IMR-90 (cell line): ENCODE measurements at regions not wholly inside any gene's neighbourhood (a gene's known extent, or its start where the extent isn't known, plus 50 kb on each side); places are given as distances from the start of the nearest gene placed in this dataset.

ENCODE experiments used
- ATAC-seq: fragments of 200-7000 bp; cut with Tn5 transposase; 2 replicates; pipeline ENCODE4 v1.9.1; 2020; ENCODE audit warnings: low read depth, mild to moderate bottlenecking, moderate library complexity
- BruUV-seq: library from RNA; stranded (reverse); fragments of 400-500 nt; replicated peaks from 2 replicates; lab custom pipeline; 2021; lab: Mats Ljungman, UMichigan
- CTCF ChIA-PET: fragments of 300-600 bp; formaldehyde crosslinking; extraction: SDS; loops from one replicate; lab custom pipeline; 2021; ENCODE audit warnings: antibody characterized with exemption; lab: Yijun Ruan, JAX
- POLR2A ChIA-PET: fragments of 300-600 bp; sonication (Branson Sonifier 250); formaldehyde crosslinking; loops from one replicate; lab custom pipeline; 2022; ENCODE audit warnings: antibody characterized with exemption; ENCODE audit not compliant: unreplicated experiment; lab: Charles Lee
- DNase-seq: peaks from one replicate; pipeline ENCODE4 v3.0.0; 2013
- H2AFZ ChIP-seq: replicated peaks from 2 replicates; pipeline ENCODE3; 2013; ENCODE audit warnings: low read length, mild to moderate bottlenecking; ENCODE audit not compliant: poor library complexity
- H2AK5ac ChIP-seq: 2 replicates; pipeline ENCODE4 v1.6.1; 2013; ENCODE audit warnings: low read depth, low read length, inconsistent platforms
- H2AK9ac ChIP-seq: replicated peaks from 2 replicates; pipeline ENCODE3; 2013; ENCODE audit warnings: mild to moderate bottlenecking, low read depth, low read length, moderate library complexity; ENCODE audit not compliant: poor library complexity
- H2BK120ac ChIP-seq: 2 replicates; pipeline ENCODE4 v1.6.1; 2013; ENCODE audit warnings: low read depth, low read length, inconsistent platforms
- H2BK15ac ChIP-seq: 3 replicates; pipeline ENCODE4 v1.6.1; 2013; ENCODE audit warnings: low read depth, low read length, inconsistent platforms
- H2BK20ac ChIP-seq: 2 replicates; pipeline ENCODE4 v1.6.1; 2013; ENCODE audit warnings: low read depth, mild to moderate bottlenecking, inconsistent platforms, low read length, moderate library complexity
- H2BK5ac ChIP-seq: 2 replicates; pipeline ENCODE4 v1.6.1; 2013; ENCODE audit warnings: mild to moderate bottlenecking, low read depth, low read length, inconsistent platforms; ENCODE audit not compliant: poor library complexity, severe bottlenecking
- H3K14ac ChIP-seq: replicated peaks from 2 replicates; pipeline ENCODE4 v1.6.1; 2013; ENCODE audit warnings: low read depth, low read length, inconsistent platforms
- H3K18ac ChIP-seq: 2 replicates; pipeline ENCODE4 v1.6.1; 2013; ENCODE audit warnings: low read depth, low read length, control low read depth
- H3K23ac ChIP-seq: 2 replicates; pipeline ENCODE4 v1.6.1; 2013; ENCODE audit warnings: low read depth, low read length, inconsistent platforms
- H3K27ac ChIP-seq: 2 replicates; pipeline ENCODE4 v1.5.1; 2013; ENCODE audit warnings: mild to moderate bottlenecking, control low read depth, low read length; ENCODE audit not compliant: insufficient read depth
- H3K27me3 ChIP-seq: 2 replicates; pipeline ENCODE4 v1.6.1; 2013; ENCODE audit warnings: low read length; ENCODE audit not compliant: control insufficient read depth, insufficient read depth
- H3K36me3 ChIP-seq: 2 replicates; pipeline ENCODE4 v1.6.1; 2013; ENCODE audit warnings: low read length, mixed read lengths; ENCODE audit not compliant: control insufficient read depth, insufficient read depth
- H3K4ac ChIP-seq: 2 replicates; pipeline ENCODE4 v1.6.1; 2013; ENCODE audit warnings: low read depth, low read length, inconsistent platforms
- H3K4me1 ChIP-seq: 2 replicates; pipeline ENCODE4 v1.6.1; 2013; ENCODE audit warnings: low read length, mixed read lengths; ENCODE audit not compliant: control insufficient read depth, insufficient read depth
- H3K4me2 ChIP-seq: 2 replicates; pipeline ENCODE4 v1.6.1; 2013; ENCODE audit warnings: low read depth, mild to moderate bottlenecking, control low read depth, low read length, moderate library complexity
- H3K4me3 ChIP-seq: 2 replicates; pipeline ENCODE4 v1.5.1; 2013; ENCODE audit warnings: low read depth, mild to moderate bottlenecking, control low read depth, low read length, moderate library complexity; ENCODE audit not compliant: insufficient read depth
- H3K56ac ChIP-seq: 2 replicates; pipeline ENCODE4 v1.6.1; 2013; ENCODE audit warnings: low read length, inconsistent platforms; ENCODE audit not compliant: insufficient read depth; ENCODE audit errors: extremely low read depth
- H3K79me1 ChIP-seq, 2 experiments: 2 replicates each; pipeline ENCODE4 v1.6.1; 2013; ENCODE audit warnings: low read length in 2 of 2, inconsistent platforms in 1 of 2, low read depth in 1 of 2
- H3K9ac ChIP-seq: 2 replicates; pipeline ENCODE4 v1.6.1; 2013; ENCODE audit warnings: low read depth, low read length, control low read depth
- H3K9me1 ChIP-seq: 2 replicates; pipeline ENCODE4 v1.6.1; 2013; ENCODE audit warnings: low read length, inconsistent platforms; ENCODE audit not compliant: insufficient read depth
- H3K9me3 ChIP-seq: 2 replicates; pipeline ENCODE4 v1.6.1; 2013; ENCODE audit warnings: low read length; ENCODE audit not compliant: control insufficient read depth, insufficient read depth
- H4K20me1 ChIP-seq: 2 replicates; pipeline ENCODE4 v1.6.1; 2013; ENCODE audit warnings: low read length, inconsistent platforms; ENCODE audit not compliant: insufficient read depth
- H4K5ac ChIP-seq: 2 replicates; pipeline ENCODE4 v1.6.1; 2013; ENCODE audit warnings: mild to moderate bottlenecking, low read depth, low read length, control low read depth
- H4K8ac ChIP-seq, 2 experiments: 2 replicates each; pipeline ENCODE4 v1.6.1; 2013; ENCODE audit warnings: low read depth in 2 of 2, low read length in 2 of 2, control low read depth in 1 of 2, inconsistent platforms in 1 of 2
- H4K91ac ChIP-seq: 2 replicates; pipeline ENCODE4 v1.6.1; 2013; ENCODE audit warnings: low read depth, low read length, inconsistent platforms; ENCODE audit not compliant: insufficient read depth
- BHLHE40 ChIP-seq: fragments of 150-350 bp; IDR thresholded peaks from 2 replicates; pipeline ENCODE4 v1.6.1; 2016; ENCODE audit warnings: mild to moderate bottlenecking, low read depth, low read length
- CEBPB ChIP-seq: IDR thresholded peaks from 2 replicates; pipeline ENCODE4 v1.6.1; 2012; ENCODE audit warnings: low read depth, low read length, improper control_type of control experiment
- CHD1 ChIP-seq: IDR thresholded peaks from 2 replicates; pipeline ENCODE4 v1.6.1; 2012; ENCODE audit warnings: low read depth, low read length, improper control_type of control experiment
- FOS ChIP-seq: fragments of 150-350 bp; IDR thresholded peaks from 2 replicates; pipeline ENCODE4 v1.6.1; 2016; ENCODE audit warnings: low read depth, low read length
- MAFK ChIP-seq: IDR thresholded peaks from 2 replicates; pipeline ENCODE4 v1.6.1; 2012; ENCODE audit warnings: low read depth, low read length, improper control_type of control experiment
- MAZ ChIP-seq: IDR thresholded peaks from 2 replicates; pipeline ENCODE4 v1.6.1; 2012; ENCODE audit warnings: low read depth, mild to moderate bottlenecking, low read length, improper control_type of control experiment, moderate library complexity, borderline replicate concordance
- MXI1 ChIP-seq: IDR thresholded peaks from 2 replicates; pipeline ENCODE4 v1.6.1; 2012; ENCODE audit warnings: low read depth, mild to moderate bottlenecking, low read length, moderate library complexity, borderline replicate concordance
- NFE2L2 ChIP-seq: fragments of 150-350 bp; IDR thresholded peaks from 2 replicates; pipeline ENCODE4 v1.6.1; 2016; ENCODE audit warnings: low read depth, mild to moderate bottlenecking, low read length
- POLR2A ChIP-seq: IDR thresholded peaks from 2 replicates; pipeline ENCODE4 v1.6.1; 2012; ENCODE audit warnings: mild to moderate bottlenecking, low read depth, low read length
- RAD21 ChIP-seq: IDR thresholded peaks from 2 replicates; pipeline ENCODE4 v1.6.1; 2012; ENCODE audit warnings: low read length, improper control_type of control experiment
- RCOR1 ChIP-seq: IDR thresholded peaks from 2 replicates; pipeline ENCODE4 v1.6.1; 2012; ENCODE audit warnings: mild to moderate bottlenecking, low read length, improper control_type of control experiment; ENCODE audit not compliant: insufficient replicate concordance
- RFX5 ChIP-seq: IDR thresholded peaks from 2 replicates; pipeline ENCODE4 v1.8.0; 2012; ENCODE audit warnings: low read depth, mild to moderate bottlenecking, low read length, moderate library complexity
- SMC3 ChIP-seq: fragments of 150-350 bp; IDR thresholded peaks from 2 replicates; pipeline ENCODE4 v1.6.1; 2016; ENCODE audit warnings: low read depth, mild to moderate bottlenecking, antibody characterized with exemption, low read length, moderate library complexity
- WGBS, 2 experiments: methylation state at CpG; one replicate each; pipeline versions ENCODE4 v1.1.5 to v1.1.7; 2013; ENCODE audit warnings: missing lambda C conversion rate in 2 of 2; ENCODE audit not compliant: insufficient read length in 1 of 2; ENCODE audit errors: extremely low coverage in 2 of 2; 5-methylcytosine and 5-hydroxymethylcytosine counted together
- dilution Hi-C: fragments of 300-500 bp; cut with HindIII; formaldehyde crosslinking; loops from one replicate; pipeline ENCODE4 v1.14.3; 2018; ENCODE audit warnings: low sequenced_read_pairs; ENCODE audit not compliant: unreplicated experiment
- in situ Hi-C: fragments of 300-500 bp; cut with MboI; formaldehyde crosslinking; loops from 3 replicates; pipeline ENCODE4 v1.14.3; 2019; ENCODE audit warnings: low sequenced_read_pairs, inconsistent platforms, mixed read lengths
- intact Hi-C: fragments of 100-400 bp; cut with micrococcal nuclease; formaldehyde crosslinking; loops from 2 replicates; pipeline ENCODE4 v1.10.0; 2022
- TF ChIP-seq, protein P1 (sequence below): fragments of 150-350 bp; IDR thresholded peaks from 2 replicates; pipeline ENCODE4 v1.6.1; 2017; ENCODE audit warnings: mild to moderate bottlenecking, antibody characterized with exemption, low read length, low read depth
- TF ChIP-seq, protein P2 (sequence below): conservative IDR thresholded peaks from 2 replicates; pipeline ENCODE4 v1.5.1; 2012; ENCODE audit warnings: mild to moderate bottlenecking, low read depth, low read length, improper control_type of control experiment
- TF ChIP-seq, protein P3 (sequence below): fragments of 150-350 bp; IDR thresholded peaks from 2 replicates; pipeline ENCODE4 v1.6.1; 2016; ENCODE audit warnings: low read depth, mild to moderate bottlenecking, low read length, moderate library complexity, borderline replicate concordance

DNA sequence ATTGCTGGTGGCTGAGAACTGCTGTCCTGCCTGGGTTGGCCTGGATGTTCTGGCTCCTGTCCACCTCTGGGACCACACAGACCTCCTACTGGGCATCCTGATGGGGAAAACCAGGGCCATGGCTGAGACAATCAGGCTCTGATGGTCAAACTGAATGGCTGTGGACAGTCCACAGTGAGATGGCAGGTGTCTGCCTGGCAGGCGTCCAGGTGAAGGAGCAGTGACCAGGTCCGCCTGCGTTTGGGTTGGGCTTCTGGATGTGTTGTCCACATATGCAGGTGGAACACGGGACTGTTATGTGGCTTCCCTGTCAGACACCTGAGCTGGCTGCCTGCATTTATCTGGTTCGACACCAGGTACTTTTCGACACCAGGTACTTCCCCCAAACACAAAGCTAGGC lies 241.7 kb downstream of the BUB3 start:
- Histone ChIP-seq H4K91ac (no peak overlapping the region), H3K4me1 (no peaks in the 10 kb centered on the region), H3K14ac (no peak overlapping the region), H2AK5ac (no peak overlapping the region), H3K36me3 (no peaks in the 10 kb centered on the region), H3K4me2 (no peak overlapping the region), H3K9ac (no peak overlapping the region), H4K5ac (no peak overlapping the region), H2BK120ac (no peak overlapping the region), H3K23ac (no peak overlapping the region), H3K9me1 (no peaks in the 10 kb centered on the region), H3K18ac (no peak overlapping the region), H3K4me3 (no peak overlapping the region), H3K27me3 (no peaks in the 10 kb centered on the region), H2AK9ac (no peak overlapping the region), H3K9me3 (peaks cover 32% of the 10 kb centered on the region), H3K27ac (no peak overlapping the region), H3K79me1 (no peaks in the 10 kb centered on the region), H2AFZ (no peak overlapping the region), H2BK15ac (no peak overlapping the region), H2BK5ac (no peak overlapping the region), H4K8ac (no peak overlapping the region), H3K4ac (no peak overlapping the region), H3K56ac (no peak overlapping the region), H4K20me1 (no peaks in the 10 kb centered on the region), H2BK20ac (no peak overlapping the region)
- ATAC-seq (no peak), DNase-seq (no peak)
- TF ChIP-seq CEBPB = no peak
- TF ChIP-seq MXI1 = no peak
- TF ChIP-seq, protein P1, sequence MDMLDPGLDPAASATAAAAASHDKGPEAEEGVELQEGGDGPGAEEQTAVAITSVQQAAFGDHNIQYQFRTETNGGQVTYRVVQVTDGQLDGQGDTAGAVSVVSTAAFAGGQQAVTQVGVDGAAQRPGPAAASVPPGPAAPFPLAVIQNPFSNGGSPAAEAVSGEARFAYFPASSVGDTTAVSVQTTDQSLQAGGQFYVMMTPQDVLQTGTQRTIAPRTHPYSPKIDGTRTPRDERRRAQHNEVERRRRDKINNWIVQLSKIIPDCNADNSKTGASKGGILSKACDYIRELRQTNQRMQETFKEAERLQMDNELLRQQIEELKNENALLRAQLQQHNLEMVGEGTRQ = no peak
- no peak for TF ChIP-seq FOS
- TF ChIP-seq BHLHE40 = no peak
- TF ChIP-seq, protein P2, sequence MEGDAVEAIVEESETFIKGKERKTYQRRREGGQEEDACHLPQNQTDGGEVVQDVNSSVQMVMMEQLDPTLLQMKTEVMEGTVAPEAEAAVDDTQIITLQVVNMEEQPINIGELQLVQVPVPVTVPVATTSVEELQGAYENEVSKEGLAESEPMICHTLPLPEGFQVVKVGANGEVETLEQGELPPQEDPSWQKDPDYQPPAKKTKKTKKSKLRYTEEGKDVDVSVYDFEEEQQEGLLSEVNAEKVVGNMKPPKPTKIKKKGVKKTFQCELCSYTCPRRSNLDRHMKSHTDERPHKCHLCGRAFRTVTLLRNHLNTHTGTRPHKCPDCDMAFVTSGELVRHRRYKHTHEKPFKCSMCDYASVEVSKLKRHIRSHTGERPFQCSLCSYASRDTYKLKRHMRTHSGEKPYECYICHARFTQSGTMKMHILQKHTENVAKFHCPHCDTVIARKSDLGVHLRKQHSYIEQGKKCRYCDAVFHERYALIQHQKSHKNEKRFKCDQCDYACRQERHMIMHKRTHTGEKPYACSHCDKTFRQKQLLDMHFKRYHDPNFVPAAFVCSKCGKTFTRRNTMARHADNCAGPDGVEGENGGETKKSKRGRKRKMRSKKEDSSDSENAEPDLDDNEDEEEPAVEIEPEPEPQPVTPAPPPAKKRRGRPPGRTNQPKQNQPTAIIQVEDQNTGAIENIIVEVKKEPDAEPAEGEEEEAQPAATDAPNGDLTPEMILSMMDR = no peak
- TF ChIP-seq POLR2A = no peak
- TF ChIP-seq, protein P3, sequence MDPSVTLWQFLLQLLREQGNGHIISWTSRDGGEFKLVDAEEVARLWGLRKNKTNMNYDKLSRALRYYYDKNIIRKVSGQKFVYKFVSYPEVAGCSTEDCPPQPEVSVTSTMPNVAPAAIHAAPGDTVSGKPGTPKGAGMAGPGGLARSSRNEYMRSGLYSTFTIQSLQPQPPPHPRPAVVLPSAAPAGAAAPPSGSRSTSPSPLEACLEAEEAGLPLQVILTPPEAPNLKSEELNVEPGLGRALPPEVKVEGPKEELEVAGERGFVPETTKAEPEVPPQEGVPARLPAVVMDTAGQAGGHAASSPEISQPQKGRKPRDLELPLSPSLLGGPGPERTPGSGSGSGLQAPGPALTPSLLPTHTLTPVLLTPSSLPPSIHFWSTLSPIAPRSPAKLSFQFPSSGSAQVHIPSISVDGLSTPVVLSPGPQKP = no peak
- TF ChIP-seq RAD21 = no peak
- TF ChIP-seq MAFK = no peak
- no peak for TF ChIP-seq SMC3
- TF ChIP-seq NFE2L2 = no peak
- TF ChIP-seq MAZ = no peak
- TF ChIP-seq CHD1 = no peak
- no peak for TF ChIP-seq RCOR1
- TF ChIP-seq RFX5 = no peak
- in situ Hi-C loops = no loop called here
- no TSS peak for BruUV-seq
- CTCF ChIA-PET = no interaction called here
- dilution Hi-C loops = no loop called here
- WGBS, 2 experiments = 87% methylated on average over 3 of the region's 6 CpGs; no CpG with 5 or more reads in 1 of the 2 experiments
- intact Hi-C loops = no loop called here
- POLR2A ChIA-PET = no interaction called here
